ENCODE measurements at regions not wholly inside any gene's neighbourhood (a gene's known extent, or its start where the extent isn't known, plus 50 kb on each side); places are given as distances from the start of the nearest gene placed in this dataset.
A peak's percentile ranks its signal among the peaks of the same experiment; 100 is the strongest.

DNA sequence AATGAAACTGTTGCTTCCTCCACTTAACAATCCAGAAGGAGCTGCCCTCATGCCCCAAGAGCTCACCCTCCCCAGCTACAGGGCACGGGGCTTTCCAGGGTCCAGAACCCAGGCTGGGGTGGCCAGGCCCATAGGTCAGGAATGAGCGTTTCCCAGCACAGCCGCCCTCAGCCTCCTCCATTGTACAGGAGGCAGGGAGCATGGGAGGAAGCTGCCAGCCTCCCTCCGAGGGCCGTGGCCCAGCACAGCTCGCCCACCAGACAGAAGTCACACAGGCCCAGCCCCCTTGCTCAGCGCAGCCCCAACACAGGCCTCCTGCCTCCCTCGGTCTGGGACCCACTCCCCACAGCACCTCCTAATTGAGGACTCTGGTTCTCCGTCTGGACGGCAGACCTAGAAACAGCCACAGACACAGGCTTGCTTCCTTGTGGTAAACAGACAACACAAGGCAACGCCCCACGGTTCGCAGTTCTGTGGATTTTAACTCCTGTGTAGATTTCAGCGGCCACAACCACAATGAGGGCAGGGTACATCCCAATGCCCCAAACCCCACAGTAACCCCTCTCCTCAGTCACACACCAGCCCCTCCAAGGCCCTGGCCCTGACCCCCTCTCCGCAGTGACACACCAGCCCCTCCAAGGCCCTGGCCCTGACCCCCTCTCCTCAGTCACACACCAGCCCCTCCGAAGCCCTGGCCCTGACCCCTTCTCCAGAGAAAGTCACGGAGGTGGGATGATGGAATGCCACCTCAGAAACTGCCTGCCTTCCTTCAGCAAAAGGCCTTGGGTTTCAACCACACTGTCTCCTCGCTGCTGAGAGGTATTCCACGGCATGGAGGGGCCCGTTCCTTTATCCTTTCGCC is 173.5 kb downstream of the DLL1 start:
- H2AFZ ChIP-seq (ENCODE audit: low read length): no peak overlapping the region
- H3K4me2 ChIP-seq (ENCODE audit: insufficient read depth in 1 of 2, low read depth in 2 of 2, low read length in 2 of 2): no peak overlapping the region
- no peaks in the 10 kb centered on the region for H4K20me1 ChIP-seq (replicated peaks in 1 of 2; ENCODE audit: control insufficient read depth in 1 of 2, insufficient read depth in 2 of 2, low read length in 2 of 2)
- no peak overlapping the region for H4K5ac ChIP-seq (ENCODE audit: insufficient read length, low read depth, low read length)
- TF ChIP-seq TAF7 (optimal IDR thresholded peaks at IDR 0.05; ENCODE audit: borderline replicate concordance, low read depth, low read length) (no peak), CHD1 (IDR thresholded peaks at IDR 0.05; ENCODE audit: low read depth, low read length) (no peak), CBX5 (IDR thresholded peaks at IDR 0.05; ENCODE audit: low read depth, low read length) (no peak), SP2 (IDR thresholded peaks at IDR 0.05; ENCODE audit: low read length) (no peak), BRCA1 (IDR thresholded peaks at IDR 0.05; ENCODE audit: low read depth, low read length) (no peak), SRF (IDR thresholded peaks at IDR 0.05; ENCODE audit: low read depth, low read length) (no peak), POLR2A (IDR thresholded peaks at IDR 0.05; ENCODE audit: control extremely low read depth in 1 of 2, low read depth in 2 of 2, low read length in 2 of 2) (no peak), CTBP2 (IDR thresholded peaks at IDR 0.05; ENCODE audit: borderline replicate concordance, insufficient read depth, insufficient read length, low read length) (no peak), GTF2F1 (IDR thresholded peaks at IDR 0.05; ENCODE audit: borderline replicate concordance, low read depth, low read length) (no peak)
- no peak overlapping the region for H2BK15ac ChIP-seq (ENCODE audit: low read length)
- no peak overlapping the region for H3K18ac ChIP-seq (ENCODE audit: extremely low read depth, low read length)
- FAIRE-seq: no peak
- peak overlapping the region; percentile 44 for H4K91ac ChIP-seq (replicated peaks; ENCODE audit: insufficient read length, low read length)
- no peaks in the 10 kb centered on the region for H3K23me2 ChIP-seq (ENCODE audit: low read depth, low read length)
- H3K23ac ChIP-seq (ENCODE audit: insufficient read length): no peak overlapping the region
- POLR2A ChIA-PET (ENCODE audit: partially characterized antibody): interaction anchor here (0.8 kb wide), 1 partner anchor 58 kb away, joined by 3 read pairs; no protein-coding TSS in a partner anchor
- no peak overlapping the region for H3K9ac ChIP-seq (replicated peaks in 1 of 4; ENCODE audit: extremely low read depth in 1 of 4, low read depth in 3 of 4, low read length in 3 of 4)
- H2BK12ac ChIP-seq (ENCODE audit: low read depth, low read length): no peak overlapping the region; the same call in 1 of the 2 replicates
- no peaks in the 10 kb centered on the region; a peak in 1 of 7 replicates for H3K27me3 ChIP-seq (replicated peaks in 1 of 4; ENCODE audit: control insufficient read depth in 3 of 4, extremely low read depth in 1 of 4, insufficient read depth in 3 of 4, low read length in 3 of 4)
- H3K56ac ChIP-seq (replicated peaks; ENCODE audit: insufficient read length, low read depth, low read length): no peak overlapping the region
- no peaks in the 10 kb centered on the region; a peak in 2 of 7 replicates for H3K4me1 ChIP-seq (replicated peaks in 1 of 4; ENCODE audit: control insufficient read depth in 3 of 4, insufficient read depth in 4 of 4, low read length in 3 of 4)
- CTCF ChIA-PET (ENCODE audit: partially characterized antibody): no interaction called here
- no peaks in the 10 kb centered on the region for H3K79me2 ChIP-seq (ENCODE audit: control insufficient read depth in 1 of 2, insufficient read depth in 2 of 2, low read length in 2 of 2)
- H3K9me3 ChIP-seq (ENCODE audit: insufficient read depth in 2 of 2, low read depth in 1 of 2, low read length in 1 of 2): peaks cover 0 to 9% of the 10 kb centered on the region in 2 experiments; a peak in 1 of 4 replicates
- H2BK120ac ChIP-seq (replicated peaks; ENCODE audit: low read depth, low read length): no peak overlapping the region
- H3K4me3 ChIP-seq (ENCODE audit: extremely low read depth in 1 of 4, insufficient read depth in 2 of 4, low read depth in 3 of 4, low read length in 4 of 4): no peak overlapping the region
- 94% methylated on average over 17 of the region's 21 CpGs; no CpG with 5 or more reads in 1 of the 2 experiments for WGBS, 2 experiments (ENCODE audit: extremely low coverage in 1 of 2, insufficient coverage in 1 of 2, insufficient read length in 1 of 2, insufficient replicate concordance in 2 of 2, low coverage in 1 of 2, low lambda C conversion rate in 2 of 2, missing lambda C conversion rate in 1 of 2)
- peak in 1 of 2 experiments; percentile 35 for DNase-seq (ENCODE audit: low read depth in 1 of 2, low spot score in 2 of 2)
- H2AK5ac ChIP-seq (ENCODE audit: low read depth, low read length): no peak overlapping the region
- no peak overlapping the region for H3K27ac ChIP-seq (ENCODE audit: low read depth, low read length)
- no peaks in the 10 kb centered on the region; a peak in 1 of 8 replicates for H3K36me3 ChIP-seq (ENCODE audit: control insufficient read depth in 2 of 4, insufficient read depth in 4 of 4, low read length in 3 of 4)
- no peaks in the 10 kb centered on the region for H3K79me1 ChIP-seq (ENCODE audit: low read depth, low read length)
- H3K4ac ChIP-seq (replicated peaks; ENCODE audit: insufficient read length, low read depth, low read length): no peak overlapping the region
- no peak overlapping the region; the same call in 1 of the 2 replicates for H2BK20ac ChIP-seq (ENCODE audit: low read length)
- no peak overlapping the region for H2BK5ac ChIP-seq (ENCODE audit: low read depth, low read length)
- no peak overlapping the region for H3K14ac ChIP-seq (ENCODE audit: insufficient read length)
- H4K8ac ChIP-seq (ENCODE audit: extremely low read depth, insufficient read depth, low read length): no peak overlapping the region; the same call in 1 of the 2 replicates

All from H1 (cell line).